NCI-H82 (cell line): ENCODE measurements at regions not wholly inside any gene's neighbourhood (a gene's known extent, or its start where the extent isn't known, plus 50 kb on each side); places are given as distances from the start of the nearest gene placed in this dataset.
"Not testable (repeated sequence)": the region's sequence is repeated elsewhere in the genome, so short reads cannot be mapped to it uniquely, and the experiment has no call there.

Experiments used
- DNase-seq: peaks from one replicate; lab custom pipeline; 2025; lab: John Stamatoyannopoulos, UW

- DNase-seq, result no peak
Observed at GRCh38 chr15:35209838-35210237, 124.7 kb upstream of the NANOGP8 start.

- peak; percentile 50 for DNase-seq
Observed at GRCh38 chr15:35208353-35208752, 123.3 kb upstream of the NANOGP8 start.

GRCh38 chr15:35206060-35206675, 121.1 kb upstream of the NANOGP8 start:
- DNase-seq, result peak; percentile 62

GRCh38 chr15:35198197-35198596, 113.1 kb upstream of the NANOGP8 start:
- no peak for DNase-seq

GRCh38 chr15:35197754-35198153, 112.7 kb upstream of the NANOGP8 start:
- no peak for DNase-seq

GRCh38 chr15:35197306-35197705, 112.2 kb upstream of the NANOGP8 start:
- DNase-seq, result no peak

- DNase-seq, result no peak
Observed at GRCh38 chr15:35196273-35196672, 111.2 kb upstream of the NANOGP8 start.

GRCh38 chr15:35195649-35196048, 110.6 kb upstream of the NANOGP8 start:
- peak; percentile 27 for DNase-seq

- DNase-seq, result no peak
Observed at GRCh38 chr15:35195031-35195430, 109.9 kb upstream of the NANOGP8 start.

GRCh38 chr15:35194296-35194695, 109.2 kb upstream of the NANOGP8 start:
- no peak for DNase-seq

GRCh38 chr15:35191783-35192182, 106.7 kb upstream of the NANOGP8 start:
- no peak for DNase-seq

- DNase-seq, result no peak
Observed at GRCh38 chr15:35186346-35186745, 101.3 kb upstream of the NANOGP8 start.

GRCh38 chr15:35184646-35185045, 99.6 kb upstream of the NANOGP8 start:
- no peak for DNase-seq

GRCh38 chr15:35182841-35183479, 97.9 kb upstream of the NANOGP8 start:
- peak; percentile 64 for DNase-seq

- DNase-seq, result no peak
Observed at GRCh38 chr15:35181538-35181937, 96.4 kb upstream of the NANOGP8 start.

- DNase-seq, result no peak
Observed at GRCh38 chr15:35179739-35180138, 94.6 kb upstream of the NANOGP8 start.

- not testable (repeated sequence) for DNase-seq
Observed at GRCh38 chr15:35178186-35178585, 93.1 kb upstream of the NANOGP8 start.

GRCh38 chr15:35174948-35175347, 89.9 kb upstream of the NANOGP8 start:
- no peak for DNase-seq

- no peak for DNase-seq
Observed at GRCh38 chr15:35173444-35174118, 88.5 kb upstream of the NANOGP8 start.

- DNase-seq, result no peak
Observed at GRCh38 chr15:35170207-35170606, 85.1 kb upstream of the NANOGP8 start.

- DNase-seq, result no peak
Observed at GRCh38 chr15:35168464-35168863, 83.4 kb upstream of the NANOGP8 start.

GRCh38 chr15:35167675-35168074, 82.6 kb upstream of the NANOGP8 start:
- peak; percentile 6 for DNase-seq

- DNase-seq, result peak; percentile 75
Observed at GRCh38 chr15:35166730-35167359, 81.8 kb upstream of the NANOGP8 start.
